Uterus (tissue), 3 donors: ENCODE measurements at regions not wholly inside any gene's neighbourhood (a gene's known extent, or its start where the extent isn't known, plus 50 kb on each side); places are given as distances from the start of the nearest gene placed in this dataset.
"Not testable (repeated sequence)": the region's sequence is repeated elsewhere in the genome, so short reads cannot be mapped to it uniquely, and the experiment has no call there.

Experiments used
- DNase-seq, 2 donors: peaks; one replicate each; pipeline ENCODE4 v3.0.0-alpha.2; 2019 to 2020
- H3K27ac ChIP-seq, 2 donors: fragments of 200-600 bp; sonication (generic); 1 replicate in 1 of 2; 2 replicates in 1 of 2; pipeline ENCODE4 v1.5.1; 2016 to 2018
- H3K27me3 ChIP-seq, 2 donors: fragments of 200-600 bp; sonication (generic); one replicate each; pipeline ENCODE4 v1.5.1; 2018 to 2019; ENCODE audit warnings: control low read depth in 1 of 2
- H3K36me3 ChIP-seq, 2 donors: fragments of 200-600 bp; sonication (generic); one replicate each; pipeline ENCODE4 v1.5.1; 2019; ENCODE audit warnings: control low read depth in 1 of 2
- H3K4me1 ChIP-seq, 2 donors: fragments of 200-600 bp; sonication (generic); one replicate each; pipeline ENCODE4 v1.5.1; 2018 to 2019; ENCODE audit warnings: control low read depth in 1 of 2
- H3K4me3 ChIP-seq, 2 donors: fragments of 200-600 bp; sonication (generic); 1 replicate in 1 of 2; 2 replicates in 1 of 2; pipeline ENCODE4 v1.5.1; 2018 to 2019; ENCODE audit warnings: mild to moderate bottlenecking in 1 of 2
- H3K9me3 ChIP-seq, 2 donors: fragments of 200-600 bp; sonication (generic); one replicate each; pipeline ENCODE4 v1.5.1; 2019; ENCODE audit warnings: control low read depth in 1 of 2
- CTCF ChIP-seq, 4 experiments: fragments of 200-600 bp in 2 of 4; fragments of 450-650 bp in 2 of 4; sonication (generic) in 2 of 4; IDR thresholded peaks; one replicate each; pipeline ENCODE4 v1.5.1; 2016 to 2019; ENCODE audit warnings: antibody characterized with exemption in 4 of 4, mild to moderate bottlenecking in 2 of 4, moderate library complexity in 1 of 4
- POLR2A ChIP-seq, 2 donors: fragments of 450-650 bp; IDR thresholded peaks; one replicate each; pipeline ENCODE4 v1.6.1; 2016; ENCODE audit warnings: antibody characterized with exemption in 2 of 2, mild to moderate bottlenecking in 1 of 2, moderate library complexity in 1 of 2
- intact Hi-C: fragments of 100-400 bp; cut with DNase I; formaldehyde crosslinking; loops from one replicate; pipeline ENCODE4 v1.15.1; 2023; ENCODE audit warnings: low total_unique reads
- donor health status: DM: yes; HTN: yes; CAD: no.

DNA sequence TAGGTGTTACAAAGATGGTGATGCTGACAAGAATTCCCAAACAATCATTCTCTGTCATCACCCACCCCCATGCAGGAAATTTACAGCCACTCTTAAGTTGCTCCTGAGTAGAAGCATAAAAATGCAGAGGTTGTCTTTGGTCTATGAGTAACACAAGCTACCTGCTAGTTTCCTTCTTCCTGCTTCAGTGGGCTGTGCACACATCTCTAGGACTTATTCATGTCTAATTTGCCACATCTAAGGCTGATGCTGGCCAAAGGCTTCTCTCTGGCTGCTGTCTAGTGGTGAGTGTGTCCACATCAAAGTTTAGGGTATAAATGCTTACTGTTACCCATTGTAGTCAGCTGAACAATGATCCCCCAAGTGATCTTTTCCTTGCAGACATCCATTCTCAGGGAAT, 662.5 kb downstream of the TYW1 start:
- no peaks in the 10 kb centered on the region for H3K27me3 ChIP-seq
- H3K36me3 ChIP-seq, result no peaks in the 10 kb centered on the region
- DNase-seq, result no peak
- TF ChIP-seq CTCF (IDR thresholded peaks at IDR 0.05), result no peak
- TF ChIP-seq POLR2A (IDR thresholded peaks at IDR 0.05), result no peak
- H3K9me3 ChIP-seq, result no peaks in the 10 kb centered on the region
- no peak overlapping the region for H3K4me3 ChIP-seq
- intact Hi-C loops, result no loop called here
- no peak overlapping the region for H3K27ac ChIP-seq
- no peaks in the 10 kb centered on the region for H3K4me1 ChIP-seq

GRCh38 chr7:67662804-67663203, 666.2 kb downstream of the TYW1 start:
- TF ChIP-seq POLR2A (IDR thresholded peaks at IDR 0.05) (no peak), CTCF (IDR thresholded peaks at IDR 0.05) (no peak)
- Histone ChIP-seq H3K36me3 (no peaks in the 10 kb centered on the region), H3K4me3 (no peak overlapping the region), H3K9me3 (no peaks in the 10 kb centered on the region), H3K27ac (no peak overlapping the region), H3K4me1 (no peaks in the 10 kb centered on the region), H3K27me3 (no peaks in the 10 kb centered on the region)
- intact Hi-C loops, result no loop called here
- no peak for DNase-seq

DNA sequence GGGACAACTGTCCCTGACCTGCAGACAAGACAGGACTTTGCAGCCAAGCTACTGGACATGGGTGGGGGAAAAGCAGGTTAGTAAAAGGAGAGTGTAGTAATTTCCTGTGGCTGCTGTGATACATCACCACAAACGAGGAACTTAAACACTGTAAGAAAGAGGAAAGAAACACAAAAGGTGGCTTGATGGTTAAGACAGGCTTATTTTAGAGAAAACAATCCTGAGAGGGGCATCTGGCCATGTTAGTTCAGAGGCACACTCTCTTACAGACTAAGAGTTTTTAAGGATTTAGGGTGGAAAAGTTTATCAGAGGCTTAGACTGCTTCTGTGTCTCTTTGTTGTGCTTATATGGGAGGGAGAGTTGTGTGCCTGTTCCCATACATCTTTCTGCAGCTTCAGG, 667.0 kb downstream of the TYW1 start:
- H3K4me3 ChIP-seq, result no peak overlapping the region
- no peaks in the 10 kb centered on the region for H3K36me3 ChIP-seq
- H3K27me3 ChIP-seq, result no peaks in the 10 kb centered on the region
- H3K9me3 ChIP-seq, result no peaks in the 10 kb centered on the region
- no peak for TF ChIP-seq CTCF (IDR thresholded peaks at IDR 0.05)
- TF ChIP-seq POLR2A (IDR thresholded peaks at IDR 0.05), result no peak
- intact Hi-C loops, result no loop called here
- no peak overlapping the region for H3K27ac ChIP-seq
- no peaks in the 10 kb centered on the region for H3K4me1 ChIP-seq
- no peak for DNase-seq

- H3K27me3 ChIP-seq, H3K4me1 ChIP-seq, H3K9me3 ChIP-seq, H3K27ac ChIP-seq, intact Hi-C loops, H3K36me3 ChIP-seq, H3K4me3 ChIP-seq, DNase-seq: not testable (repeated sequence)
Observed at GRCh38 chr7:67666359-67666758, 669.7 kb downstream of the TYW1 start.

DNA sequence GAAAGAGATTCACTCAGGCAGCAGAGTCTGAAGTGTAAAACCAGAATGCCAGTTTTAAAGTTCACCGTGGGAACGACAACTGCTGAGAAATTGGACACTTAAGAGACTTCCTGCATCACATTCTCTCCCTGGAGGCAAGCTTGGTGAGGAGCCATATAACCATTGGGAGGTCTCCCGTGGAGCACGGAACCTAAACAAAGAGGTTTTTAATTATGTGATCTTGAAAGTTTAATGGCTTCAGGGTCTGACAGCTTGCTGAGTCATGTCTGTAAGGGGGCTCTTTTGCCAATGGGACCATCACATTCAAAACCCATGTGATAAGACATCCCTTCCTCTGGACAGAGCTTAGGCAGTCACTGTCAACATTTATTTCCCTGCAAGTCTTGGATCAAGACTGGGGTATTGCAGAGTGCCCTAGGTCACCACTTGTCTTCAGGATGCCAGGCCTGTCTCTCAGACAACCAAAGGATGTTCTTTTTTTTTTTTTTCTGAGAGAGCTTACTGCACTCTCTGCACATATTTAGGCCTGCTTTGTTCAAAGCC, 674.4 kb downstream of the TYW1 start:
- H3K36me3 ChIP-seq, result no peaks in the 10 kb centered on the region
- no peak for TF ChIP-seq CTCF (IDR thresholded peaks at IDR 0.05)
- TF ChIP-seq POLR2A (IDR thresholded peaks at IDR 0.05), result no peak
- H3K4me3 ChIP-seq, result no peak overlapping the region
- no peak overlapping the region for H3K27ac ChIP-seq
- no peak for DNase-seq
- H3K9me3 ChIP-seq, result peaks cover 0 to 3% of the 10 kb centered on the region in 2 donors
- no peaks in the 10 kb centered on the region for H3K4me1 ChIP-seq
- no peaks in the 10 kb centered on the region for H3K27me3 ChIP-seq
- intact Hi-C loops, result no loop called here

GRCh38 chr7:67673861-67674260, 677.2 kb downstream of the TYW1 start:
- no peak for DNase-seq
- no peaks in the 10 kb centered on the region for H3K36me3 ChIP-seq
- TF ChIP-seq POLR2A (IDR thresholded peaks at IDR 0.05) (no peak), CTCF (IDR thresholded peaks at IDR 0.05) (no peak)
- H3K27ac ChIP-seq, result no peak overlapping the region
- H3K4me1 ChIP-seq, result no peaks in the 10 kb centered on the region
- H3K4me3 ChIP-seq, result no peak overlapping the region
- peaks cover 0 to 3% of the 10 kb centered on the region in 2 donors for H3K9me3 ChIP-seq
- no peaks in the 10 kb centered on the region for H3K27me3 ChIP-seq
- intact Hi-C loops, result no loop called here

DNA sequence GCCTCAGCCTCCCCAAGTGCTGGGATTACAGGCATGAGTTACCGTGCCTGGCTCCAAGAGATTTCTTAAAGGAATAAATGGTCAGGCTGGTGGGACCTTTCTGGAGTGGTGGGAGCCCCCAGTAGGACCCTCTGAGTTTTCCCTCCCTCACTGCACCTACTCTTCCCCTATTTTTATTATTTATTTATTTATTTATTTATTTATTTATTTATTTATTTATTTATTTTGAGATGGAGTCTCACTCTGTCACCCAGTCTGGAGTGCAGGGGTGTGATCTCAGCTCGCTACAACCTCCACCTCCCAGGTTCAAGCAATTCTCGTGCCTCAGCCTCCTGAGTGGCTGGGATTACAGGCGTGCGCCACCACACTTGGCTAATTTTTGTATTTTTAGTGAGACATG, 678.2 kb downstream of the TYW1 start:
- intact Hi-C loops, H3K27me3 ChIP-seq, DNase-seq: not testable (repeated sequence)

More for the DNA sequence above, 678.2 kb downstream of the TYW1 start:
- H3K27ac ChIP-seq, H3K36me3 ChIP-seq, H3K9me3 ChIP-seq, H3K4me1 ChIP-seq, H3K4me3 ChIP-seq: not testable (repeated sequence)
